Endodermal cell (in vitro differentiated cells): ENCODE measurements at regions not wholly inside any gene's neighbourhood (a gene's known extent, or its start where the extent isn't known, plus 50 kb on each side); places are given as distances from the start of the nearest gene placed in this dataset.

Source experiments
- DNase-seq: peaks from one replicate; pipeline ENCODE4 v3.0.0-alpha.2; 2017
- H3K27ac ChIP-seq: 2 replicates; pipeline ENCODE4 v1.5.1; 2013; ENCODE audit warnings: mild to moderate bottlenecking, low read depth, low read length, moderate library complexity
- H3K27me3 ChIP-seq: 2 replicates; pipeline ENCODE4 v1.6.1; 2013; ENCODE audit warnings: mild to moderate bottlenecking, low read length, moderate library complexity; ENCODE audit not compliant: insufficient read depth, control insufficient read depth, poor library complexity, severe bottlenecking
- H3K36me3 ChIP-seq: 2 replicates; pipeline ENCODE4 v1.7.0; 2013; ENCODE audit warnings: mild to moderate bottlenecking, low read length, moderate library complexity; ENCODE audit not compliant: control insufficient read depth, insufficient read depth
- H3K4me1 ChIP-seq: one replicate; pipeline ENCODE4 v1.7.0; 2013; ENCODE audit warnings: low read length; ENCODE audit not compliant: control insufficient read depth, insufficient read depth
- H3K4me3 ChIP-seq: 2 replicates; pipeline ENCODE4 v1.5.1; 2013; ENCODE audit warnings: mild to moderate bottlenecking, low read length, moderate library complexity
- H3K9ac ChIP-seq: 2 replicates; pipeline ENCODE4 v1.6.1; 2013; ENCODE audit warnings: mild to moderate bottlenecking, low read length, moderate library complexity; ENCODE audit not compliant: poor library complexity, severe bottlenecking; ENCODE audit errors: extremely low read depth
- H3K9me3 ChIP-seq: 2 replicates; pipeline ENCODE4 v1.6.1; 2013; ENCODE audit warnings: mild to moderate bottlenecking, low read length, moderate library complexity; ENCODE audit not compliant: control insufficient read depth
- H3K27ac Mint-ChIP-seq: 2 replicates; pipeline ENCODE4 v1.8.0; 2020; ENCODE audit warnings: mixed read lengths
- H3K27me3 Mint-ChIP-seq: 2 replicates; pipeline ENCODE4 v1.8.0; 2021; ENCODE audit warnings: mild to moderate bottlenecking, mixed read lengths; ENCODE audit not compliant: insufficient read depth
- H3K36me3 Mint-ChIP-seq: 2 replicates; pipeline ENCODE4 v1.8.0; 2020; ENCODE audit warnings: low read depth, mixed read lengths
- H3K4me1 Mint-ChIP-seq: 2 replicates; pipeline ENCODE4 v1.8.0; 2020; ENCODE audit warnings: mixed read lengths
- H3K4me3 Mint-ChIP-seq: 2 replicates; pipeline ENCODE4 v1.8.0; 2020; ENCODE audit warnings: mild to moderate bottlenecking, moderate library complexity, mixed read lengths
- H3K9me3 Mint-ChIP-seq: 2 replicates; pipeline ENCODE4 v1.8.0; 2020; ENCODE audit warnings: mild to moderate bottlenecking, mixed read lengths
- WGBS, 2 experiments: methylation state at CpG; one replicate each; pipeline versions ENCODE4 v1.1.5 to v1.1.7; 2013; ENCODE audit warnings: missing lambda C conversion rate in 2 of 2, mixed read lengths in 1 of 2; ENCODE audit not compliant: insufficient coverage in 1 of 2, insufficient read length in 1 of 2; 5-methylcytosine and 5-hydroxymethylcytosine counted together
- TF ChIP-seq, protein P1 (sequence below): fragments of 200-600 bp; sonication (generic); conservative IDR thresholded peaks from 2 replicates; pipeline ENCODE4 v1.5.0; 2021; ENCODE audit warnings: antibody characterized with exemption, mild to moderate bottlenecking

DNA sequence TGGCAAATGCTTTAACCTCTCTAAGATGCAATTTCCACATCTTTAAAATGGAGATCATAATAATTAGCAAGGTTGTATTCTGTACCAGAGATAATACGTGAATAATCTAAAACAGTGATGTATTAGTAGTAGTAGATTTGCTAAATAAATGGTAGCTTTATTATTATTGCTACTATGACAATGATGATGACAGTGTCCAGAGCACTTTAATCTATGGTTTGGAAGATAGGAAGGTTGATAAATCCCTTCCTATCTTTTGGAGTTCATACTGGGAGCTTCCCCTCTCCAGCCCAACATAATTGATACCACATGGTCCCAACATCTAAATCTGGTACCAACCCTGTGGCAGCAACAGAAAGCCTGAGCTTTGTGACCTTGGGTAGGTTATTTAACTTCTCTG lies 267.8 kb downstream of the FAT3 start:
- WGBS, 2 experiments: 92% methylated on average over 1 of the region's 1 CpG; no CpG with 5 or more reads in 1 of the 2 experiments
- Mint-ChIP-seq H3K27me3 (no peaks in the 10 kb centered on the region), H3K4me1 (peaks cover 25% of the 10 kb centered on the region), H3K27ac (no peak overlapping the region), H3K4me3 (no peak overlapping the region), H3K36me3 (no peaks in the 10 kb centered on the region), H3K9me3 (no peaks in the 10 kb centered on the region)
- Histone ChIP-seq H3K27me3 (no peaks in the 10 kb centered on the region), H3K4me3 (no peak overlapping the region), H3K4me1 (peaks cover 11% of the 10 kb centered on the region), H3K36me3 (no peaks in the 10 kb centered on the region), H3K9me3 (no peaks in the 10 kb centered on the region), H3K9ac (no peak overlapping the region), H3K27ac (no peak overlapping the region)
- TF ChIP-seq, protein P1, sequence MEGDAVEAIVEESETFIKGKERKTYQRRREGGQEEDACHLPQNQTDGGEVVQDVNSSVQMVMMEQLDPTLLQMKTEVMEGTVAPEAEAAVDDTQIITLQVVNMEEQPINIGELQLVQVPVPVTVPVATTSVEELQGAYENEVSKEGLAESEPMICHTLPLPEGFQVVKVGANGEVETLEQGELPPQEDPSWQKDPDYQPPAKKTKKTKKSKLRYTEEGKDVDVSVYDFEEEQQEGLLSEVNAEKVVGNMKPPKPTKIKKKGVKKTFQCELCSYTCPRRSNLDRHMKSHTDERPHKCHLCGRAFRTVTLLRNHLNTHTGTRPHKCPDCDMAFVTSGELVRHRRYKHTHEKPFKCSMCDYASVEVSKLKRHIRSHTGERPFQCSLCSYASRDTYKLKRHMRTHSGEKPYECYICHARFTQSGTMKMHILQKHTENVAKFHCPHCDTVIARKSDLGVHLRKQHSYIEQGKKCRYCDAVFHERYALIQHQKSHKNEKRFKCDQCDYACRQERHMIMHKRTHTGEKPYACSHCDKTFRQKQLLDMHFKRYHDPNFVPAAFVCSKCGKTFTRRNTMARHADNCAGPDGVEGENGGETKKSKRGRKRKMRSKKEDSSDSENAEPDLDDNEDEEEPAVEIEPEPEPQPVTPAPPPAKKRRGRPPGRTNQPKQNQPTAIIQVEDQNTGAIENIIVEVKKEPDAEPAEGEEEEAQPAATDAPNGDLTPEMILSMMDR: no peak
- DNase-seq: no peak

DNA sequence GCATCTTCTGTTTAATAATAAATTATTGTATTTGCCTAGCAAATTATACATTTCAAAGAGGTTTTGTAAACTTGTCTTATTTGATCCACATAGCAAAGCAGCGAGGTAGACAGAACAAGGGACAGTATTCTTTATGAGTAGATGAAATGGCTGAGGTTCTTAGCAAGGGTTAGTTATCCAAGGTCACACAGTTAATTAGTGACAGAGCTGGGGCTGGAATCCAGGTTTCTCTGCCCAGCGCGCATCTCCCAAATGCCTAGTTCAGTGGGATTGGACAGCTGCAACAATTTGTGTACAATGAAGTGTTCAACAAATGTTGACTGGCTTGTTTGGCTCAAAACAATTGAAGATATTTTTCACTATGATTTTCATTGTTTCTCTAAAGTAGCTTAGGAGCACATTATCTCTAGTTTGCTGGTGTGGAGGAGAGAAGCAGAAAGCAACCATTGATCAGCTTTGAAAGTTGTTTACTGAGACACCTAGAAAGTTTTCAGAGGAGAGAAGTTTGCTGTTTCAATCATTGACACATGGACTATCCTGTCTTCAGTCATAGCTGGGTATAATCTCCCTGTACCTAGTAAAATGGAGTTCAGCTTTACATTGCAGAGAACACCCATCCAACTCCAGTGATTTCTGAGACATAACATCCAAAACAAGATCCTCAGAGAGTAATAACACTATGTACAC lies 270.6 kb downstream of the FAT3 start:
- Mint-ChIP-seq H3K4me1 (peaks cover 16% of the 10 kb centered on the region), H3K27me3 (no peaks in the 10 kb centered on the region), H3K9me3 (no peaks in the 10 kb centered on the region), H3K36me3 (no peaks in the 10 kb centered on the region), H3K4me3 (no peak overlapping the region), H3K27ac (no peak overlapping the region)
- Histone ChIP-seq H3K4me1 (peaks cover 11% of the 10 kb centered on the region), H3K9me3 (no peaks in the 10 kb centered on the region), H3K9ac (no peak overlapping the region), H3K4me3 (no peak overlapping the region), H3K36me3 (no peaks in the 10 kb centered on the region), H3K27me3 (no peaks in the 10 kb centered on the region), H3K27ac (no peak overlapping the region)
- TF ChIP-seq, protein P1: no peak
- no peak for DNase-seq
- WGBS, 2 experiments: 89 to 97% methylated on average over 3 of the region's 3 CpGs

DNA sequence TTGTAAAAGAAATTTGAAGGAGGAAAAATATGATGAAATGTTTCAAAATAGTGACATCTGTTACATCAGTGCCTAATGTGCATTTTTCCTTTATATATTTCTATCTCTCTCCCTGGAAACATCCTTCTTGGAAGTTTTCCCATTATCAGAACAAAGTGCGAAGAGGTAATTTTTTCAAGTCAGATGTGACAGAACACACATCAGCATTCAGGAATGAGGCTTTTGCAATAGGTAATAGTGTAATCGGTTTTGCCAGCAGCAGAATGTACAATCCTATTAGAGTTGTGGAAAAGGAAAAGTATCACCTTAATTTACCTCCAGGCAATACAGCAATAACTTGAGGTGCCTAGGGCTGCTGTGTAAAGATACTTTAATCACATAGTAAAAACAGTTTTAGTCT lies 275.8 kb downstream of the FAT3 start:
- Histone ChIP-seq H3K36me3 (no peaks in the 10 kb centered on the region), H3K27me3 (no peaks in the 10 kb centered on the region), H3K9me3 (no peaks in the 10 kb centered on the region), H3K4me3 (no peak overlapping the region), H3K4me1 (peaks cover 1% of the 10 kb centered on the region), H3K27ac (no peak overlapping the region), H3K9ac (no peak overlapping the region)
- 96% methylated on average over 2 of the region's 2 CpGs; no CpG with 5 or more reads in 1 of the 2 experiments for WGBS, 2 experiments
- DNase-seq: no peak
- Mint-ChIP-seq H3K9me3 (no peaks in the 10 kb centered on the region), H3K4me1 (peaks cover 1% of the 10 kb centered on the region), H3K4me3 (no peak overlapping the region), H3K27me3 (no peaks in the 10 kb centered on the region), H3K36me3 (no peaks in the 10 kb centered on the region), H3K27ac (no peak overlapping the region)
- TF ChIP-seq, protein P1: no peak
